ENCODE measurements at regions not wholly inside any gene's neighbourhood (a gene's known extent, or its start where the extent isn't known, plus 50 kb on each side); places are given as distances from the start of the nearest gene placed in this dataset.

- Histone ChIP-seq H3K4me1 (ENCODE audit: control insufficient read depth in 1 of 2, insufficient read depth in 2 of 2, low read length in 2 of 2) (no peaks in the 10 kb centered on the region), H2AFZ (ENCODE audit: insufficient read depth, low read depth, low read length, poor library complexity, severe bottlenecking) (no peak overlapping the region), H3K4me2 (replicated peaks; ENCODE audit: extremely low read depth, low read length, poor library complexity, severe bottlenecking) (no peak overlapping the region), H3K9me3 (replicated peaks in 1 of 2; ENCODE audit: control insufficient read depth in 1 of 2, insufficient read depth in 1 of 2, low read length in 2 of 2) (no peaks in the 10 kb centered on the region), H3K27ac (ENCODE audit: low read depth in 1 of 2, low read length in 2 of 2) (no peak overlapping the region), H4K20me1 (ENCODE audit: insufficient read depth, low read length) (no peaks in the 10 kb centered on the region), H3K27me3 (ENCODE audit: control insufficient read depth in 2 of 2, insufficient read depth in 2 of 2, low read length in 2 of 2) (no peaks in the 10 kb centered on the region), H3K79me2 (ENCODE audit: insufficient read depth, low read length) (no peaks in the 10 kb centered on the region), H3K4me3 (replicated peaks in 1 of 3; ENCODE audit: low read depth in 2 of 3, low read length in 3 of 3) (no peak overlapping the region), H3K9ac (ENCODE audit: insufficient read depth, low read length, poor library complexity, severe bottlenecking) (no peak overlapping the region), H3K36me3 (replicated peaks in 1 of 2; ENCODE audit: control insufficient read depth in 1 of 2, insufficient read depth in 2 of 2, low read length in 2 of 2) (no peaks in the 10 kb centered on the region)
- intact Hi-C loops (cut with micrococcal nuclease) = no loop called here
- H3K4me3 Mint-ChIP-seq = no peak overlapping the region
- WGBS (ENCODE audit: insufficient coverage) = 83% methylated on average over 1 of the region's 5 CpGs
- H3K27me3 Mint-ChIP-seq (ENCODE audit: low read depth in 3 of 3) = no peaks in the 10 kb centered on the region
- H3K4me1 Mint-ChIP-seq = peaks cover 9% of the 10 kb centered on the region
- H3K36me3 Mint-ChIP-seq = no peaks in the 10 kb centered on the region
- H3K27ac Mint-ChIP-seq = no peak overlapping the region
- TF ChIP-seq, protein P1, sequence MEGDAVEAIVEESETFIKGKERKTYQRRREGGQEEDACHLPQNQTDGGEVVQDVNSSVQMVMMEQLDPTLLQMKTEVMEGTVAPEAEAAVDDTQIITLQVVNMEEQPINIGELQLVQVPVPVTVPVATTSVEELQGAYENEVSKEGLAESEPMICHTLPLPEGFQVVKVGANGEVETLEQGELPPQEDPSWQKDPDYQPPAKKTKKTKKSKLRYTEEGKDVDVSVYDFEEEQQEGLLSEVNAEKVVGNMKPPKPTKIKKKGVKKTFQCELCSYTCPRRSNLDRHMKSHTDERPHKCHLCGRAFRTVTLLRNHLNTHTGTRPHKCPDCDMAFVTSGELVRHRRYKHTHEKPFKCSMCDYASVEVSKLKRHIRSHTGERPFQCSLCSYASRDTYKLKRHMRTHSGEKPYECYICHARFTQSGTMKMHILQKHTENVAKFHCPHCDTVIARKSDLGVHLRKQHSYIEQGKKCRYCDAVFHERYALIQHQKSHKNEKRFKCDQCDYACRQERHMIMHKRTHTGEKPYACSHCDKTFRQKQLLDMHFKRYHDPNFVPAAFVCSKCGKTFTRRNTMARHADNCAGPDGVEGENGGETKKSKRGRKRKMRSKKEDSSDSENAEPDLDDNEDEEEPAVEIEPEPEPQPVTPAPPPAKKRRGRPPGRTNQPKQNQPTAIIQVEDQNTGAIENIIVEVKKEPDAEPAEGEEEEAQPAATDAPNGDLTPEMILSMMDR (IDR thresholded peaks at IDR 0.05) = no peak
- no peak for DNase-seq
- H3K9me3 Mint-ChIP-seq = peaks cover 0 to 2% (median 0%) of the 10 kb centered on the region in 7 donors
These were observed 158.4 kb upstream of the FNDC3A start for GRCh38 chr13:48817166-48817802.

GRCh38 chr13:48818495-48819356, 157.0 kb upstream of the FNDC3A start:
- no peak overlapping the region for H3K4me3 Mint-ChIP-seq
- no peak for DNase-seq
- no peak overlapping the region for H3K4me2 ChIP-seq (replicated peaks; ENCODE audit: extremely low read depth, low read length, poor library complexity, severe bottlenecking)
- no peaks in the 10 kb centered on the region for H3K36me3 ChIP-seq (replicated peaks in 1 of 2; ENCODE audit: control insufficient read depth in 1 of 2, insufficient read depth in 2 of 2, low read length in 2 of 2)
- H3K9ac ChIP-seq (ENCODE audit: insufficient read depth, low read length, poor library complexity, severe bottlenecking) = no peak overlapping the region
- H2AFZ ChIP-seq (ENCODE audit: insufficient read depth, low read depth, low read length, poor library complexity, severe bottlenecking) = no peak overlapping the region
- no peaks in the 10 kb centered on the region for H3K36me3 Mint-ChIP-seq
- H3K27me3 ChIP-seq (ENCODE audit: control insufficient read depth in 2 of 2, insufficient read depth in 2 of 2, low read length in 2 of 2) = peaks cover 0 to under 1% of the 10 kb centered on the region in 2 donors
- H4K20me1 ChIP-seq (ENCODE audit: insufficient read depth, low read length) = no peaks in the 10 kb centered on the region
- H3K27me3 Mint-ChIP-seq (ENCODE audit: low read depth in 3 of 3) = peaks cover 0 to 3% (median 2%) of the 10 kb centered on the region in 3 donors
- no CpG with 5 or more reads among the region's 3 CpGs for WGBS (ENCODE audit: insufficient coverage)
- no peak overlapping the region for H3K27ac ChIP-seq (ENCODE audit: low read depth in 1 of 2, low read length in 2 of 2)
- intact Hi-C loops (cut with micrococcal nuclease) = no loop called here
- no peaks in the 10 kb centered on the region for H3K79me2 ChIP-seq (ENCODE audit: insufficient read depth, low read length)
- no peaks in the 10 kb centered on the region for H3K9me3 ChIP-seq (replicated peaks in 1 of 2; ENCODE audit: control insufficient read depth in 1 of 2, insufficient read depth in 1 of 2, low read length in 2 of 2)
- H3K4me1 ChIP-seq (ENCODE audit: control insufficient read depth in 1 of 2, insufficient read depth in 2 of 2, low read length in 2 of 2) = no peaks in the 10 kb centered on the region
- no peak overlapping the region for H3K4me3 ChIP-seq (replicated peaks in 1 of 3; ENCODE audit: low read depth in 2 of 3, low read length in 3 of 3)
- H3K4me1 Mint-ChIP-seq = peaks cover 9% of the 10 kb centered on the region
- H3K9me3 Mint-ChIP-seq = peaks cover 0 to 3% (median 0%) of the 10 kb centered on the region in 7 donors
- no peak overlapping the region for H3K27ac Mint-ChIP-seq
- TF ChIP-seq, protein P1 (IDR thresholded peaks at IDR 0.05) = no peak
